Cardiac muscle cell (in vitro differentiated cells and primary cell): ENCODE measurements at regions not wholly inside any gene's neighbourhood (a gene's known extent, or its start where the extent isn't known, plus 50 kb on each side); places are given as distances from the start of the nearest gene placed in this dataset.

Source experiments
- DNase-seq, 2 donors: peaks; one replicate each; pipeline versions ENCODE4 v3.0.0 to v3.0.0-alpha.2; 2010 to 2017; ENCODE audit warnings: low read depth in 1 of 2, low spot score in 1 of 2
- H3K27ac ChIP-seq: fragments of 200-600 bp; sonication (generic); 2 replicates; pipeline ENCODE4 v1.5.1; 2016
- H3K27me3 ChIP-seq: fragments of 200-600 bp; sonication (generic); 2 replicates; pipeline ENCODE4 v1.6.0; 2016; ENCODE audit warnings: control low read depth
- H3K36me3 ChIP-seq: fragments of 200-600 bp; sonication (generic); 2 replicates; pipeline ENCODE4 v1.5.1; 2016; ENCODE audit warnings: control low read depth
- H3K4me1 ChIP-seq: fragments of 200-600 bp; sonication (generic); 2 replicates; pipeline ENCODE4 v1.8.1; 2017; ENCODE audit warnings: low read depth, mild to moderate bottlenecking, mixed run types
- H3K4me3 ChIP-seq: fragments of 200-600 bp; sonication (generic); 2 replicates; pipeline ENCODE4 v1.5.1; 2016; ENCODE audit warnings: mild to moderate bottlenecking
- H3K9me3 ChIP-seq: fragments of 200-600 bp; sonication (generic); 2 replicates; pipeline ENCODE4 v1.5.1; 2017; ENCODE audit warnings: low read depth, mild to moderate bottlenecking, control low read depth
- CTCF ChIP-seq: IDR thresholded peaks from 2 replicates; pipeline ENCODE4 v1.5.1; 2012; ENCODE audit warnings: low read depth, mild to moderate bottlenecking, low read length

GRCh38 chr15:62297933-62298332 is 132.8 kb upstream of the C2CD4B start:
- Histone ChIP-seq H3K4me3 (no peak overlapping the region), H3K36me3 (no peaks in the 10 kb centered on the region), H3K27ac (no peak overlapping the region), H3K27me3 (no peaks in the 10 kb centered on the region), H3K9me3 (no peaks in the 10 kb centered on the region), H3K4me1 (no peaks in the 10 kb centered on the region)
- DNase-seq = no peak
- no peak for TF ChIP-seq CTCF

- no peak for TF ChIP-seq CTCF
- no peak overlapping the region for H3K4me3 ChIP-seq
- no peaks in the 10 kb centered on the region for H3K9me3 ChIP-seq
Measured at GRCh38 chr15:62298811-62299210, 133.7 kb upstream of the C2CD4B start.

GRCh38 chr15:62299541-62299940 is 134.5 kb upstream of the C2CD4B start:
- H3K4me3 ChIP-seq = no peak overlapping the region
- H3K27me3 ChIP-seq = no peaks in the 10 kb centered on the region
- no peaks in the 10 kb centered on the region for H3K4me1 ChIP-seq
- H3K9me3 ChIP-seq = no peaks in the 10 kb centered on the region
- no peaks in the 10 kb centered on the region for H3K36me3 ChIP-seq
- no peak for DNase-seq
- no peak overlapping the region for H3K27ac ChIP-seq
- TF ChIP-seq CTCF = no peak

More at GRCh38 chr15:62298811-62299210, 133.7 kb upstream of the C2CD4B start:
- H3K27me3 ChIP-seq = no peaks in the 10 kb centered on the region
- no peak overlapping the region for H3K27ac ChIP-seq
- no peak for DNase-seq
- no peaks in the 10 kb centered on the region for H3K4me1 ChIP-seq
- H3K36me3 ChIP-seq = no peaks in the 10 kb centered on the region

GRCh38 chr15:62301993-62302675 is 137.0 kb upstream of the C2CD4B start:
- no peaks in the 10 kb centered on the region for H3K4me1 ChIP-seq
- TF ChIP-seq CTCF = no peak
- no peaks in the 10 kb centered on the region for H3K27me3 ChIP-seq
- peak; percentile 12 to 63 for DNase-seq
- H3K4me3 ChIP-seq = no peak overlapping the region
- H3K27ac ChIP-seq = no peak overlapping the region
- H3K9me3 ChIP-seq = no peaks in the 10 kb centered on the region
- no peaks in the 10 kb centered on the region for H3K36me3 ChIP-seq

- H3K9me3 ChIP-seq = no peaks in the 10 kb centered on the region
- no peak overlapping the region for H3K4me3 ChIP-seq
- H3K27ac ChIP-seq = no peak overlapping the region
- DNase-seq = peak; percentile 87 to 88
- H3K27me3 ChIP-seq = no peaks in the 10 kb centered on the region
- no peaks in the 10 kb centered on the region for H3K36me3 ChIP-seq
- no peaks in the 10 kb centered on the region for H3K4me1 ChIP-seq
- peak; percentile 62 for TF ChIP-seq CTCF
Measured at GRCh38 chr15:62306851-62307504, 141.9 kb upstream of the C2CD4B start.
